GM06990 (cell line): ENCODE measurements at regions not wholly inside any gene's neighbourhood (a gene's known extent, or its start where the extent isn't known, plus 50 kb on each side); places are given as distances from the start of the nearest gene placed in this dataset.

ENCODE experiments used
- DNase-seq: peaks from one replicate; pipeline ENCODE4 v3.0.0-alpha.2; 2011; ENCODE audit not compliant: insufficient read length; ENCODE audit errors: extremely low read depth
- H3K27me3 ChIP-seq: replicated peaks from 2 replicates; pipeline ENCODE4 v1.6.0; 2011; ENCODE audit warnings: low read length; ENCODE audit not compliant: control insufficient read depth, insufficient read depth
- H3K36me3 ChIP-seq: 2 replicates; pipeline ENCODE4 v1.5.1; 2011; ENCODE audit warnings: low read length; ENCODE audit not compliant: control insufficient read depth, insufficient read depth
- H3K4me3 ChIP-seq: replicated peaks from 2 replicates; pipeline ENCODE4 v1.5.1; 2011; ENCODE audit warnings: low read depth, mild to moderate bottlenecking, control low read depth, low read length
- TF ChIP-seq, protein P1 (sequence below): IDR thresholded peaks from 2 replicates; pipeline ENCODE4 v1.5.1; 2011; ENCODE audit warnings: low read length, control low read depth, mild to moderate bottlenecking, inconsistent platforms; ENCODE audit not compliant: insufficient read depth, poor library complexity, severe bottlenecking

DNA sequence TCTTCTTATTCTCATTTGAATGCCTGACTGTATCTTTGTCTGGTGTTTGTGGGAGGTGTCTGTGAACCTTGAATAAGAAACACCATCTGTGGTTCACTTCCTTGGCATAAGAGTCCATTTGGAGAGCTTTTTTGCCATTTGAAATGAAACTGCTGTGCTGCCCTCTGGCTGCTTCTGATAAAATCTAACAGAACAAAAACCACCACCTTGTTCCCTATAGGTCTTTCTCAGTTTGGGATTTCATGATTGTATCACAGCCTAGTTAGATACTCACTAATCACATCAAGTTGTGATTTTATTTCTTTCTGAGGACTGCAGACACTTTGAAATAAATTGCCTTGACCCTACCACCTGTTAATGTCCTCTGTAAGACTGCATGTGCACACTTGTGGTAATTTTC, 102.7 kb upstream of the FAM13C start:
- DNase-seq: no peak
- TF ChIP-seq, protein P1, sequence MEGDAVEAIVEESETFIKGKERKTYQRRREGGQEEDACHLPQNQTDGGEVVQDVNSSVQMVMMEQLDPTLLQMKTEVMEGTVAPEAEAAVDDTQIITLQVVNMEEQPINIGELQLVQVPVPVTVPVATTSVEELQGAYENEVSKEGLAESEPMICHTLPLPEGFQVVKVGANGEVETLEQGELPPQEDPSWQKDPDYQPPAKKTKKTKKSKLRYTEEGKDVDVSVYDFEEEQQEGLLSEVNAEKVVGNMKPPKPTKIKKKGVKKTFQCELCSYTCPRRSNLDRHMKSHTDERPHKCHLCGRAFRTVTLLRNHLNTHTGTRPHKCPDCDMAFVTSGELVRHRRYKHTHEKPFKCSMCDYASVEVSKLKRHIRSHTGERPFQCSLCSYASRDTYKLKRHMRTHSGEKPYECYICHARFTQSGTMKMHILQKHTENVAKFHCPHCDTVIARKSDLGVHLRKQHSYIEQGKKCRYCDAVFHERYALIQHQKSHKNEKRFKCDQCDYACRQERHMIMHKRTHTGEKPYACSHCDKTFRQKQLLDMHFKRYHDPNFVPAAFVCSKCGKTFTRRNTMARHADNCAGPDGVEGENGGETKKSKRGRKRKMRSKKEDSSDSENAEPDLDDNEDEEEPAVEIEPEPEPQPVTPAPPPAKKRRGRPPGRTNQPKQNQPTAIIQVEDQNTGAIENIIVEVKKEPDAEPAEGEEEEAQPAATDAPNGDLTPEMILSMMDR: no peak

DNA sequence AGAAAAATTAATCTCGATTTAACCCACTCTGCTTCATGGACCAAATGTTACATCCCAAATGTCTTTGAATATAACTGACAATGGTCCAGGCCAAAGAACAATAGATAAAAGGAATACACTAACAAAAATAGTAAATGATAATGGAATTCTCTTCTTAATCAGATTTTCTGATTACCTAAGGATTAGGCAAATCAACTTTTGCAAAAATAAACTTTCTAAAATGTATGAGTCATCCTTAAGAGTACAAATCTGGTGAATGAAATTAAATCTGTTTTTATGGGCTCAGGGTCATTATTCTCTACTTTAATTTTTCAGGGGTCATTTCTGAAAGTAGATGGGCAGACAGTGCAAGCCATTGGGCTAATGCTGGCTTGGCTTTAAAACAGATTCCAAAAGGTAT, 102.1 kb upstream of the FAM13C start:
- Histone ChIP-seq H3K36me3 (no peaks in the 10 kb centered on the region), H3K4me3 (no peak overlapping the region), H3K27me3 (no peaks in the 10 kb centered on the region)
- TF ChIP-seq, protein P1: no peak
- no peak for DNase-seq

More for the DNA sequence above, 102.7 kb upstream of the FAM13C start:
- Histone ChIP-seq H3K4me3 (no peak overlapping the region), H3K27me3 (no peaks in the 10 kb centered on the region), H3K36me3 (no peaks in the 10 kb centered on the region)

DNA sequence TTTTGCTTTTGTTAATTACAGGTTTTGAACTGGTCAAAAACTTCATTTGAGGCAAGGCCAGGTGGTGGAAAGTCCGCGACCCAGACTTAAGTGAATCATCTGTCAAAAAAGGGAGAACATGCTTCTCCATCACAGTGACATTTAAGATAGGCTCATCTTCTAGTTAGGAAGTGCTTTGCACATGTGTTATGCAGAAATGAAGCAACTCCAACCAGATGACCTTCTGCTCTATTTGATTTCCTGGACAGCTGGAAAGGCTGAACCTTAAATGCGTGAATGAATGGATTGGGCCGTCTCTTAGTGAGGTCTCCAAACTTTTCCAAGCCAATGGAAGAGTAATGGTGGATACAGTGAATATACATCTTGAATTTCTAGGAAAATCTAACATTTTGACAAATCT, 101.6 kb upstream of the FAM13C start:
- Histone ChIP-seq H3K4me3 (no peak overlapping the region), H3K36me3 (no peaks in the 10 kb centered on the region), H3K27me3 (no peaks in the 10 kb centered on the region)
- no peak for DNase-seq
- TF ChIP-seq, protein P1: no peak

DNA sequence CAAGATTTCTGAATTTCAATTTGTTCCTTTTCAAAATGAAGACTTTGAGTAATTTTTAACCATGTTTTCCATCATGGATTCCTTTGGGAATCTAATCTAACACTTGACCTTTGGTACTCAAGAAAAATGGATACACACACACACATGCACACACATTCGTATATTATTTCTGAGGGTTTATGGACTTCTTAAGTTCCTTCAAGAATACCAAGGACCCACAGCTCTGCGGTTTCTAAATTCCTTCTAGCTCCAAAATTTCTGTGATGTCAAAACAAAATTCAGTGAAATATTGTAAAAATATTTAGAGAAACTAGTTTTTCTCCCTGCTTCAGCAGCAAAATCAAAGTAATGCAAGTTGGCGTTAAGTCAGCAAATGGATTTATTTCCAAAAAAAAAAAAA, 98.3 kb upstream of the FAM13C start:
- H3K36me3 ChIP-seq: no peaks in the 10 kb centered on the region
- no peak overlapping the region for H3K4me3 ChIP-seq
- no peak for DNase-seq
- TF ChIP-seq, protein P1: no peak
- H3K27me3 ChIP-seq: no peaks in the 10 kb centered on the region

DNA sequence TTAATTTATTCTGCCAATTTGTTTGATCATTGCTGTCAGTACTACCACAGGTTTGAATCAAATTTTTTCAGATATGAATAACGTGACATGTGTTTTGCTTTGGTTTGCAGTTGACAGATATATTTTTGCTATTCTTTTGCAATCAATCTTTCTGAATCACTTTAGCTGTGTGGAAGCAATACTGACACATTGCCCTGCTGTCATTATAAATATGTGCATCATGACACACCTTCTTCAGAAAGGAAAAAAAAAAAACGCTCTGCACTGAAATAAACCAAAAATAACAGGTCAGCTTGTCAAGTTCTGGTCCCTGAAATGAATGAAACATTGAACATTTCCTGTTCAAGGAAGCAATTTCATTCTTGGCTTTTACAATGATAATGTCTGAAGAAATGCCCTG, 93.8 kb upstream of the FAM13C start:
- Histone ChIP-seq H3K36me3 (no peaks in the 10 kb centered on the region), H3K4me3 (no peak overlapping the region), H3K27me3 (no peaks in the 10 kb centered on the region)
- DNase-seq: no peak
- TF ChIP-seq, protein P1: no peak
